Neural cell (in vitro differentiated cells): ENCODE measurements at regions not wholly inside any gene's neighbourhood (a gene's known extent, or its start where the extent isn't known, plus 50 kb on each side); places are given as distances from the start of the nearest gene placed in this dataset.
A peak's percentile ranks its signal among the peaks of the same experiment; 100 is the strongest.

ENCODE experiments used
- EP300 ChIP-seq: fragments of 450-650 bp; conservative IDR thresholded peaks from 2 replicates; pipeline ENCODE4 v1.6.1; 2014; ENCODE audit warnings: antibody characterized with exemption, mild to moderate bottlenecking, moderate library complexity; ENCODE audit not compliant: poor library complexity, severe bottlenecking
- POLR2AphosphoS5 ChIP-seq: IDR thresholded peaks from 2 replicates; pipeline ENCODE4 v1.6.1; 2012
- SMC3 ChIP-seq: fragments of 450-650 bp; conservative IDR thresholded peaks from 2 replicates; pipeline ENCODE4 v1.6.1; 2014; ENCODE audit warnings: antibody characterized with exemption, mild to moderate bottlenecking, moderate library complexity; ENCODE audit not compliant: poor library complexity
- TAF1 ChIP-seq: IDR thresholded peaks from 2 replicates; pipeline ENCODE4 v1.6.1; 2012; ENCODE audit warnings: low read depth
- TF ChIP-seq, protein P1 (sequence below): fragments of 450-650 bp; IDR thresholded peaks from 2 replicates; pipeline ENCODE4 v1.5.1; 2014; ENCODE audit warnings: antibody characterized with exemption, mild to moderate bottlenecking, moderate library complexity; ENCODE audit not compliant: poor library complexity, severe bottlenecking
- TF ChIP-seq, protein P2 (sequence below): IDR thresholded peaks from 2 replicates; pipeline ENCODE4 v1.6.1; 2012; ENCODE audit warnings: borderline replicate concordance

DNA sequence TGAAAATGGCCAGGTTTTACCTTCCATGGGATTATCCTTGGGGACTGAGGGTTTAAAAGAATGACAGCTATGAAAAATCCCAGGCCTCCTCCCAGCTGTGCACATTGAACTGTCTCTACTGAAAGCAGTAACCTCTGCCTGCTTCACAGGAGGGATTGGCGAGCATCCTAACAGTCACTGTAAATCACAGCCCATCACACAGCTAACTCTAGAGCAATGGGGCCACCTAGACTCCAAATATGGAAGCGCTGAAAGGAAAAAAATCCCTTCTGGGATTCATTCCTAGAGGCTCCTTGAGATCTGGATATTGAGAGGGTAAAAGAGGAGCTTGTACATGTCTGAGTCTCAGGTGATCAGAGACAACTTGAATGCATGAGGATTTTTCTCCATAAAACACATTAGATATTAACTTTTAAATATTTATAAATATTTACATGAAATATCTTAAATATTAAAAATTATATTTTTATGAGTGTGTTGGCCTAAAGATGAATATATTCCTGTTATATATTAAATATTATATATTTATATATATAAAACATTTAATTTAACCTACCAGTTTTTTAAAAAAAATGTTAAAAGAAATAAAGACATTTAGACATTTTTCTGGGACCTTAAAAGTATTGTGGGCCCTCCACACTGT lies 133.8 kb upstream of the SLC24A2 start:
- TF ChIP-seq, protein P1, sequence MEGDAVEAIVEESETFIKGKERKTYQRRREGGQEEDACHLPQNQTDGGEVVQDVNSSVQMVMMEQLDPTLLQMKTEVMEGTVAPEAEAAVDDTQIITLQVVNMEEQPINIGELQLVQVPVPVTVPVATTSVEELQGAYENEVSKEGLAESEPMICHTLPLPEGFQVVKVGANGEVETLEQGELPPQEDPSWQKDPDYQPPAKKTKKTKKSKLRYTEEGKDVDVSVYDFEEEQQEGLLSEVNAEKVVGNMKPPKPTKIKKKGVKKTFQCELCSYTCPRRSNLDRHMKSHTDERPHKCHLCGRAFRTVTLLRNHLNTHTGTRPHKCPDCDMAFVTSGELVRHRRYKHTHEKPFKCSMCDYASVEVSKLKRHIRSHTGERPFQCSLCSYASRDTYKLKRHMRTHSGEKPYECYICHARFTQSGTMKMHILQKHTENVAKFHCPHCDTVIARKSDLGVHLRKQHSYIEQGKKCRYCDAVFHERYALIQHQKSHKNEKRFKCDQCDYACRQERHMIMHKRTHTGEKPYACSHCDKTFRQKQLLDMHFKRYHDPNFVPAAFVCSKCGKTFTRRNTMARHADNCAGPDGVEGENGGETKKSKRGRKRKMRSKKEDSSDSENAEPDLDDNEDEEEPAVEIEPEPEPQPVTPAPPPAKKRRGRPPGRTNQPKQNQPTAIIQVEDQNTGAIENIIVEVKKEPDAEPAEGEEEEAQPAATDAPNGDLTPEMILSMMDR: peak; percentile 94
- TF ChIP-seq SMC3 (peak; percentile 98), POLR2AphosphoS5 (no peak), EP300 (peak; percentile 50), TAF1 (no peak)
- TF ChIP-seq, protein P2, sequence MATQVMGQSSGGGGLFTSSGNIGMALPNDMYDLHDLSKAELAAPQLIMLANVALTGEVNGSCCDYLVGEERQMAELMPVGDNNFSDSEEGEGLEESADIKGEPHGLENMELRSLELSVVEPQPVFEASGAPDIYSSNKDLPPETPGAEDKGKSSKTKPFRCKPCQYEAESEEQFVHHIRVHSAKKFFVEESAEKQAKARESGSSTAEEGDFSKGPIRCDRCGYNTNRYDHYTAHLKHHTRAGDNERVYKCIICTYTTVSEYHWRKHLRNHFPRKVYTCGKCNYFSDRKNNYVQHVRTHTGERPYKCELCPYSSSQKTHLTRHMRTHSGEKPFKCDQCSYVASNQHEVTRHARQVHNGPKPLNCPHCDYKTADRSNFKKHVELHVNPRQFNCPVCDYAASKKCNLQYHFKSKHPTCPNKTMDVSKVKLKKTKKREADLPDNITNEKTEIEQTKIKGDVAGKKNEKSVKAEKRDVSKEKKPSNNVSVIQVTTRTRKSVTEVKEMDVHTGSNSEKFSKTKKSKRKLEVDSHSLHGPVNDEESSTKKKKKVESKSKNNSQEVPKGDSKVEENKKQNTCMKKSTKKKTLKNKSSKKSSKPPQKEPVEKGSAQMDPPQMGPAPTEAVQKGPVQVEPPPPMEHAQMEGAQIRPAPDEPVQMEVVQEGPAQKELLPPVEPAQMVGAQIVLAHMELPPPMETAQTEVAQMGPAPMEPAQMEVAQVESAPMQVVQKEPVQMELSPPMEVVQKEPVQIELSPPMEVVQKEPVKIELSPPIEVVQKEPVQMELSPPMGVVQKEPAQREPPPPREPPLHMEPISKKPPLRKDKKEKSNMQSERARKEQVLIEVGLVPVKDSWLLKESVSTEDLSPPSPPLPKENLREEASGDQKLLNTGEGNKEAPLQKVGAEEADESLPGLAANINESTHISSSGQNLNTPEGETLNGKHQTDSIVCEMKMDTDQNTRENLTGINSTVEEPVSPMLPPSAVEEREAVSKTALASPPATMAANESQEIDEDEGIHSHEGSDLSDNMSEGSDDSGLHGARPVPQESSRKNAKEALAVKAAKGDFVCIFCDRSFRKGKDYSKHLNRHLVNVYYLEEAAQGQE: peak; percentile 46
